Right ventricle myocardium superior (tissue), 1 donor: ENCODE measurements at regions not wholly inside any gene's neighbourhood (a gene's known extent, or its start where the extent isn't known, plus 50 kb on each side); places are given as distances from the start of the nearest gene placed in this dataset.

Experiments
- ATAC-seq: fragments of 200-7000 bp; cut with Tn5 transposase; one replicate; pipeline ENCODE4 v1.9.1; 2020; ENCODE audit warnings: mild to moderate bottlenecking; ENCODE audit not compliant: poor library complexity
- DNase-seq: peaks from one replicate; pipeline ENCODE4 v3.0.0-alpha.2; 2020
- intact Hi-C: fragments of 100-400 bp; cut with DNase I; formaldehyde crosslinking; loops from one replicate; pipeline ENCODE4 v1.11.2; 2022
- donor health status: DM: no; HTN: yes; CAD: no; lungs with severe emphysema.

GRCh38 chrX:100512471-100512870, 72.3 kb upstream of the TNMD start:
- ATAC-seq = no peak
- no peak for DNase-seq
- intact Hi-C loops = no loop called here

- DNase-seq (no peak), ATAC-seq (no peak)
- intact Hi-C loops = no loop called here
Measured at GRCh38 chrX:100494646-100495370, 84.7 kb upstream of the PCDH19 start.

- intact Hi-C loops = no loop called here
- DNase-seq = no peak
- no peak for ATAC-seq
Measured at GRCh38 chrX:100491174-100491573, 81.1 kb upstream of the PCDH19 start.

GRCh38 chrX:100487795-100488194, 77.7 kb upstream of the PCDH19 start:
- ATAC-seq (no peak), DNase-seq (no peak)
- intact Hi-C loops = no loop called here

- ATAC-seq (no peak), DNase-seq (no peak)
- intact Hi-C loops = no loop called here
Measured at GRCh38 chrX:100484971-100485370, 74.9 kb upstream of the PCDH19 start.

- ATAC-seq (no peak), DNase-seq (no peak)
- intact Hi-C loops = no loop called here
Measured at GRCh38 chrX:100479329-100479728, 69.3 kb upstream of the PCDH19 start.

GRCh38 chrX:100478714-100479306, 68.7 kb upstream of the PCDH19 start:
- intact Hi-C loops = no loop called here
- DNase-seq (no peak), ATAC-seq (peak; percentile 52)

GRCh38 chrX:100477958-100478357, 67.9 kb upstream of the PCDH19 start:
- intact Hi-C loops = no loop called here
- ATAC-seq (peak; percentile 92), DNase-seq (no peak)

GRCh38 chrX:100477467-100477866, 67.4 kb upstream of the PCDH19 start:
- peak; percentile 75 for ATAC-seq
- intact Hi-C loops = no loop called here

More at GRCh38 chrX:100477467-100477866, 67.4 kb upstream of the PCDH19 start:
- no peak for DNase-seq
